SK-N-SH (cell line): ENCODE measurements at regions not wholly inside any gene's neighbourhood (a gene's known extent, or its start where the extent isn't known, plus 50 kb on each side); places are given as distances from the start of the nearest gene placed in this dataset.

Source experiments
- CTCF ChIA-PET: fragments of 300-600, 350-600 bp; formaldehyde crosslinking; extraction: SDS; loops from one replicate; lab custom pipeline; 2021; lab: Yijun Ruan, JAX
- POLR2A ChIA-PET: fragments of 350-600 bp; sonication (Branson Sonifier 250); formaldehyde crosslinking; extraction: SDS; loops from one replicate; lab custom pipeline; 2020; ENCODE audit warnings: antibody characterized with exemption, inconsistent platforms; lab: Yijun Ruan, JAX
- DNase-seq: peaks from one replicate; pipeline ENCODE4 v3.0.0; 2012
- H2AFZ ChIP-seq: fragments of 200-600 bp; sonication (generic); 2 replicates; pipeline ENCODE4 v1.8.1; 2016; ENCODE audit warnings: antibody characterized with exemption, mild to moderate bottlenecking, low read depth
- H3F3A ChIP-seq: fragments of 200-600 bp; sonication (generic); replicated peaks from 2 replicates; pipeline ENCODE3; 2016; ENCODE audit warnings: antibody characterized with exemption, mild to moderate bottlenecking; ENCODE audit not compliant: insufficient read depth
- H3K27ac ChIP-seq, 2 experiments: fragments of 200-500 bp in 1 of 2; fragments of 200-600 bp in 1 of 2; sonication (Bioruptor generic) in 1 of 2; sonication (generic), shearing (Covaris generic) in 1 of 2; 2 replicates each; pipeline versions ENCODE4 v1.5.1 to v1.6.1; 2014 to 2016; ENCODE audit warnings: low read depth in 2 of 2, inconsistent platforms in 1 of 2, low read length in 1 of 2, mild to moderate bottlenecking in 1 of 2, mixed read lengths in 1 of 2
- H3K27me3 ChIP-seq: fragments of 200-600 bp; sonication (generic), shearing (Covaris generic); 2 replicates; pipeline ENCODE4 v1.6.1; 2016; ENCODE audit warnings: mixed run types; ENCODE audit not compliant: insufficient read depth
- H3K36me3 ChIP-seq, 2 experiments: fragments of 200-500 bp in 1 of 2; fragments of 200-600 bp in 1 of 2; sonication (Bioruptor generic) in 1 of 2; sonication (generic) in 1 of 2; replicated peaks in 1 of 2; 2 replicates each; pipeline versions ENCODE3 to v1.5.1; 2014 to 2016; ENCODE audit warnings: low read length in 1 of 2, mild to moderate bottlenecking in 1 of 2; ENCODE audit not compliant: insufficient read depth in 2 of 2, control insufficient read depth in 1 of 2
- H3K4me1 ChIP-seq, 2 experiments: fragments of 200-500 bp in 1 of 2; fragments of 200-600 bp in 1 of 2; sonication (Bioruptor generic) in 1 of 2; sonication (generic), shearing (Covaris generic) in 1 of 2; 2 replicates each; pipeline versions ENCODE4 v1.5.1 to v1.6.1; 2014 to 2016; ENCODE audit warnings: low read depth in 1 of 2, low read length in 1 of 2, mixed run types in 1 of 2; ENCODE audit not compliant: insufficient read depth in 2 of 2, control insufficient read depth in 1 of 2
- H3K4me2 ChIP-seq: fragments of 200-600 bp; sonication (generic), shearing (Covaris generic); 2 replicates; pipeline ENCODE4 v1.6.1; 2017; ENCODE audit warnings: mixed run types
- H3K4me3 ChIP-seq, 2 experiments: fragments of 200-500 bp in 1 of 2; fragments of 200-600 bp in 1 of 2; sonication (Bioruptor generic) in 1 of 2; sonication (generic), shearing (Covaris generic) in 1 of 2; 2 replicates each; pipeline versions ENCODE4 v1.5.1 to v1.8.1; 2014 to 2016; ENCODE audit warnings: low read depth in 2 of 2, inconsistent platforms in 1 of 2, low read length in 1 of 2, mild to moderate bottlenecking in 1 of 2, mixed read lengths in 1 of 2, moderate library complexity in 1 of 2
- H3K79me2 ChIP-seq: fragments of 200-600 bp; sonication (generic); 2 replicates; pipeline ENCODE4 v1.8.1; 2017; ENCODE audit warnings: mild to moderate bottlenecking; ENCODE audit not compliant: insufficient read depth
- H3K9ac ChIP-seq: fragments of 200-600 bp; sonication (generic); 2 replicates; pipeline ENCODE4 v1.6.1; 2017; ENCODE audit warnings: mixed run types
- H3K9me2 ChIP-seq: fragments of 200-600 bp; sonication (generic); 2 replicates; pipeline ENCODE4 v1.6.1; 2017; ENCODE audit warnings: mixed run types
- H3K9me3 ChIP-seq: fragments of 200-600 bp; sonication (generic); 2 replicates; pipeline ENCODE4 v1.6.1; 2017; ENCODE audit warnings: mixed run types, mild to moderate bottlenecking, moderate library complexity
- H4K20me1 ChIP-seq: fragments of 200-600 bp; sonication (generic); 2 replicates; pipeline ENCODE4 v1.6.1; 2017; ENCODE audit warnings: mild to moderate bottlenecking, mixed run types; ENCODE audit not compliant: insufficient read depth
- ELF1 ChIP-seq: IDR thresholded peaks from 2 replicates; pipeline ENCODE4 v1.4.0; 2012
- EP300 ChIP-seq, 2 experiments: IDR thresholded peaks; 2 replicates each; pipeline versions ENCODE4 v1.4.0 to v1.6.1; 2012; ENCODE audit warnings: borderline replicate concordance in 1 of 2, low read depth in 1 of 2, low read length in 1 of 2
- EZH2phosphoT487 ChIP-seq: fragments of 200-600 bp; sonication (generic); IDR thresholded peaks from 2 replicates; pipeline ENCODE4 v1.6.1; 2017; ENCODE audit warnings: low read depth, mixed run types, mild to moderate bottlenecking, antibody characterized with exemption, moderate library complexity, borderline replicate concordance
- FOXJ3 ChIP-seq: sonication (generic); formaldehyde crosslinking; IDR thresholded peaks from 2 replicates; pipeline ENCODE4 v1.5.1; 2020; ENCODE audit warnings: mild to moderate bottlenecking, missing genetic modification reagents
- FOXM1 ChIP-seq: IDR thresholded peaks from 2 replicates; pipeline ENCODE4 v1.4.0; 2012; ENCODE audit warnings: low read depth, mild to moderate bottlenecking
- GABPA ChIP-seq: IDR thresholded peaks from 2 replicates; pipeline ENCODE4 v1.4.0; 2012; ENCODE audit warnings: low read depth, mild to moderate bottlenecking
- MXI1 ChIP-seq: IDR thresholded peaks from 2 replicates; pipeline ENCODE4 v1.6.1; 2012; ENCODE audit warnings: mild to moderate bottlenecking, low read depth, low read length, improper control_type of control experiment
- NFIC ChIP-seq: IDR thresholded peaks from 2 replicates; pipeline ENCODE4 v1.4.0; 2012; ENCODE audit warnings: borderline replicate concordance
- NRF1 ChIP-seq: IDR thresholded peaks from 2 replicates; pipeline ENCODE4 v1.6.1; 2012; ENCODE audit warnings: low read depth, mild to moderate bottlenecking, low read length
- PBX3 ChIP-seq: IDR thresholded peaks from 2 replicates; pipeline ENCODE4; 2012
- POLR2AphosphoS5 ChIP-seq: IDR thresholded peaks from 2 replicates; pipeline ENCODE4 v1.6.1; 2012; ENCODE audit warnings: low read depth, low read length
- RAD21 ChIP-seq: IDR thresholded peaks from 2 replicates; pipeline ENCODE4 v1.6.1; 2012; ENCODE audit warnings: mild to moderate bottlenecking, low read length
- RFX5 ChIP-seq: IDR thresholded peaks from 2 replicates; pipeline ENCODE4 v1.6.1; 2012; ENCODE audit warnings: mild to moderate bottlenecking, improper control_type of control experiment, low read length
- RXRA ChIP-seq: IDR thresholded peaks from 2 replicates; pipeline ENCODE4 v1.4.0; 2012; ENCODE audit warnings: low read depth, mild to moderate bottlenecking, borderline replicate concordance
- SIN3A ChIP-seq: IDR thresholded peaks from 2 replicates; pipeline ENCODE4 v1.6.1; 2012; ENCODE audit warnings: low read depth, mild to moderate bottlenecking, low read length, moderate library complexity, borderline replicate concordance
- SMC3 ChIP-seq: IDR thresholded peaks from 2 replicates; pipeline ENCODE4 v1.6.1; 2012; ENCODE audit warnings: low read depth, low read length, improper control_type of control experiment
- TAF1 ChIP-seq: IDR thresholded peaks from 2 replicates; pipeline ENCODE4 v1.6.1; 2012; ENCODE audit warnings: low read depth, mild to moderate bottlenecking, low read length, moderate library complexity, borderline replicate concordance
- TEAD4 ChIP-seq: IDR thresholded peaks from 2 replicates; pipeline ENCODE4 v1.4.0; 2012; ENCODE audit warnings: mild to moderate bottlenecking, borderline replicate concordance; ENCODE audit not compliant: insufficient read depth
- USF2 ChIP-seq: fragments of 150-350 bp; IDR thresholded peaks from 2 replicates; pipeline ENCODE4 v1.6.1; 2017; ENCODE audit warnings: antibody characterized with exemption, low read length, low read depth, borderline replicate concordance
- YY1 ChIP-seq: IDR thresholded peaks from 2 replicates; pipeline ENCODE4 v1.4.0; 2012; ENCODE audit warnings: low read depth, mild to moderate bottlenecking
- whole genome bisulfite sequencing: methylation state at CpG from one replicate; pipeline ENCODE4 v1.1.6; 2017; ENCODE audit warnings: low lambda C conversion rate; 5-methylcytosine and 5-hydroxymethylcytosine counted together
- TF ChIP-seq, protein P1 (sequence below): IDR thresholded peaks from 2 replicates; pipeline ENCODE4 v1.4.0; 2012; ENCODE audit warnings: low read depth, borderline replicate concordance

DNA sequence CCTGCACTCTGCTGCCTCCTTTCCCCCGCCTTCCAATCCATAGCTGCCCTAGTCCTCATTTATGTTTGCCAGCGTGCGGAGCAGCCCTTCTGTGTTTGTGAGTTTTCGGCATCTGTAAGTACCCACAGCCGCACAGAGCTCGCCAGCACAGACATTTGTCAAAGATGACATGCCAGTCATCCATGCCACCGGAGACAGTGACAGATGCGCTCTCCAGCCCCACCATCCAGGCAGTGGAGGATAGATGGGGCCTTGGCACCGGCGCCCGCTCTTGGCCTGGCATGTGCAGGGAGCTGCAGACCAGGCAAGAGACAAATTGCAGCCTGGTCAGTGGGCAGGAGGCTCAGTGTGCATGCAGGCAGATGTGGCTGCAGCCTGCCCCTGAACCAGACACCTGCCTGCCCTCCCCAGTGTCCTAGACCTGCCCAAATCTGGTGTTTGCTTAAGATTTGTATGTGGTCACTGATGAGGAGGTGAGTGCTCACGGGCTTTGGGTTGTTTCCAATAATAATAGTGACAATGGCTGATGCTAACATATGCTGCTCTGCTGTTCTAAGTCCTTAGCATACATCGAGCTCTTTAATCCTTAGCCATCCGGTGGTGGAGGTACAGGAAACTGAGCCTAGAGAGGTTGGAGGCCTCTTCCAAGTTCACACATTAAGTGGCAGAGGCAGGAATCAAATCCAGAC lies 78.1 kb downstream of the UNC5CL start (continued):
- TF ChIP-seq, protein P1, sequence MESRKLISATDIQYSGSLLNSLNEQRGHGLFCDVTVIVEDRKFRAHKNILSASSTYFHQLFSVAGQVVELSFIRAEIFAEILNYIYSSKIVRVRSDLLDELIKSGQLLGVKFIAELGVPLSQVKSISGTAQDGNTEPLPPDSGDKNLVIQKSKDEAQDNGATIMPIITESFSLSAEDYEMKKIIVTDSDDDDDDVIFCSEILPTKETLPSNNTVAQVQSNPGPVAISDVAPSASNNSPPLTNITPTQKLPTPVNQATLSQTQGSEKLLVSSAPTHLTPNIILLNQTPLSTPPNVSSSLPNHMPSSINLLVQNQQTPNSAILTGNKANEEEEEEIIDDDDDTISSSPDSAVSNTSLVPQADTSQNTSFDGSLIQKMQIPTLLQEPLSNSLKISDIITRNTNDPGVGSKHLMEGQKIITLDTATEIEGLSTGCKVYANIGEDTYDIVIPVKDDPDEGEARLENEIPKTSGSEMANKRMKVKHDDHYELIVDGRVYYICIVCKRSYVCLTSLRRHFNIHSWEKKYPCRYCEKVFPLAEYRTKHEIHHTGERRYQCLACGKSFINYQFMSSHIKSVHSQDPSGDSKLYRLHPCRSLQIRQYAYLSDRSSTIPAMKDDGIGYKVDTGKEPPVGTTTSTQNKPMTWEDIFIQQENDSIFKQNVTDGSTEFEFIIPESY, result no peak
- TF ChIP-seq USF2 (no peak), GABPA (no peak), YY1 (no peak), TEAD4 (no peak), RFX5 (no peak), NFIC (no peak), POLR2AphosphoS5 (no peak), EZH2phosphoT487 (no peak), SIN3A (no peak), RXRA (no peak), SMC3 (no peak)
- TF ChIP-seq, all 33 proteins: peak for 0

- Histone ChIP-seq H2AFZ (no peak overlapping the region), H3K27ac (no peak overlapping the region), H3K4me1 (peaks cover 0 to 28% of the 10 kb centered on the region in 2 experiments; a peak in 2 of 4 replicates), H3K36me3 (no peaks in the 10 kb centered on the region), H3K4me2 (no peak overlapping the region), H3K79me2 (no peaks in the 10 kb centered on the region), H3K9ac (no peak overlapping the region), H3K27me3 (no peaks in the 10 kb centered on the region), H3K4me3 (no peak overlapping the region), H3K9me3 (no peaks in the 10 kb centered on the region), H4K20me1 (no peaks in the 10 kb centered on the region), H3K9me2 (no peaks in the 10 kb centered on the region), H3F3A (no peaks in the 10 kb centered on the region)
- WGBS, result 100% methylated on average over 1 of the region's 2 CpGs
- TF ChIP-seq TAF1 (no peak), NRF1 (no peak), NFIC (no peak), RAD21 (no peak), FOXM1 (no peak), FOXJ3 (CRISPR knock-in tag) (no peak), MXI1 (no peak), ELF1 (no peak), EP300 (IDR thresholded peaks at IDR 0.05; ENCODE audit: borderline replicate concordance in 1 of 2, low read depth in 1 of 2, low read length in 1 of 2) (no peak), TEAD4 (no peak), RFX5 (no peak), PBX3 (no peak)
- TF ChIP-seq, protein P1, result no peak
- CTCF ChIA-PET, result interaction anchor here (0.9 to 1.7 kb wide), 5 partner anchors 25 to 108 kb away, joined by 3 to 5 read pairs (median 3); no protein-coding TSS in a partner anchor
- POLR2A ChIA-PET, result no interaction called here
- no peak for DNase-seq
Observed at GRCh38 chr6:40959781-40960327, 79.2 kb downstream of the UNC5CL start.
